Suprapubic skin (tissue), 3 donors: ENCODE measurements at regions not wholly inside any gene's neighbourhood (a gene's known extent, or its start where the extent isn't known, plus 50 kb on each side); places are given as distances from the start of the nearest gene placed in this dataset.

Experiments used
- POLR2A ChIP-seq, 2 donors: fragments of 450-650 bp; IDR thresholded peaks; one replicate each; pipeline ENCODE4 v1.6.1; 2017; ENCODE audit warnings: antibody characterized with exemption in 2 of 2, mild to moderate bottlenecking in 2 of 2, moderate library complexity in 2 of 2
- TF ChIP-seq, protein P1 (sequence below), 2 donors: fragments of 200-600 bp in 1 of 2; fragments of 450-650 bp in 1 of 2; sonication (generic) in 1 of 2; IDR thresholded peaks; one replicate each; pipeline ENCODE4 v1.5.1; 2016 to 2019; ENCODE audit warnings: antibody characterized with exemption in 2 of 2, mild to moderate bottlenecking in 1 of 2, moderate library complexity in 1 of 2

DNA sequence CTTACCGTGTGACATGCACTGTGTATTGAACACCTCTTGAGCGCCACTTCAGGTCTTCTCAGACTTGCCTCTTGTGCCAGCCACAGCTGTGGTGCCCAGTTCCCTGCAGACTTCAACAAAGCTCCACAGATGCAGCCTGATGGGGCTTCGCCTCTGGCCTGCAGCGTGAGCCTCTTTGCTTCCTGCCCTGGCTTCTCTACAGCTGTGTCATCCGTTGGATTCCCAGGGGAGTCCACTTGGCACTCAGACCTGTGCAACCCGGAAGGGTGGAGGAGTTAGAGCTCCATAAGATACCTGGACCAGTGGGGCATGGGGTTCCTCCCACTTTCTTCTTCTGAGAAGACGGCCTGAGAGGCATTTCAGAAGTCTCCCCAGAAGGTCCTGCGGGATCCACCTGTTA is 57.7 kb upstream of the BNIP2 start:
- TF ChIP-seq, protein P1, sequence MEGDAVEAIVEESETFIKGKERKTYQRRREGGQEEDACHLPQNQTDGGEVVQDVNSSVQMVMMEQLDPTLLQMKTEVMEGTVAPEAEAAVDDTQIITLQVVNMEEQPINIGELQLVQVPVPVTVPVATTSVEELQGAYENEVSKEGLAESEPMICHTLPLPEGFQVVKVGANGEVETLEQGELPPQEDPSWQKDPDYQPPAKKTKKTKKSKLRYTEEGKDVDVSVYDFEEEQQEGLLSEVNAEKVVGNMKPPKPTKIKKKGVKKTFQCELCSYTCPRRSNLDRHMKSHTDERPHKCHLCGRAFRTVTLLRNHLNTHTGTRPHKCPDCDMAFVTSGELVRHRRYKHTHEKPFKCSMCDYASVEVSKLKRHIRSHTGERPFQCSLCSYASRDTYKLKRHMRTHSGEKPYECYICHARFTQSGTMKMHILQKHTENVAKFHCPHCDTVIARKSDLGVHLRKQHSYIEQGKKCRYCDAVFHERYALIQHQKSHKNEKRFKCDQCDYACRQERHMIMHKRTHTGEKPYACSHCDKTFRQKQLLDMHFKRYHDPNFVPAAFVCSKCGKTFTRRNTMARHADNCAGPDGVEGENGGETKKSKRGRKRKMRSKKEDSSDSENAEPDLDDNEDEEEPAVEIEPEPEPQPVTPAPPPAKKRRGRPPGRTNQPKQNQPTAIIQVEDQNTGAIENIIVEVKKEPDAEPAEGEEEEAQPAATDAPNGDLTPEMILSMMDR (IDR thresholded peaks at IDR 0.05): no peak
- no peak for TF ChIP-seq POLR2A (IDR thresholded peaks at IDR 0.05)
